Retinal pigment epithelial cell (primary cell): ENCODE measurements at regions not wholly inside any gene's neighbourhood (a gene's known extent, or its start where the extent isn't known, plus 50 kb on each side); places are given as distances from the start of the nearest gene placed in this dataset.

Experiments
- DNase-seq: peaks from one replicate; pipeline ENCODE4 v3.0.0-alpha.2; 2010; ENCODE audit warnings: low read depth
- H3K4me3 ChIP-seq: 2 replicates; pipeline ENCODE4 v1.5.1; 2011; ENCODE audit warnings: mild to moderate bottlenecking, low read length, control low read depth, moderate library complexity
- CTCF ChIP-seq: conservative IDR thresholded peaks from 2 replicates; pipeline ENCODE4 v1.5.1; 2011; ENCODE audit warnings: low read depth, low read length, control low read depth, inconsistent platforms

GRCh38 chr10:120110196-120110595 is 217.7 kb downstream of the SEC23IP start:
- no peak overlapping the region for H3K4me3 ChIP-seq
- TF ChIP-seq CTCF: no peak
- DNase-seq: no peak

DNA sequence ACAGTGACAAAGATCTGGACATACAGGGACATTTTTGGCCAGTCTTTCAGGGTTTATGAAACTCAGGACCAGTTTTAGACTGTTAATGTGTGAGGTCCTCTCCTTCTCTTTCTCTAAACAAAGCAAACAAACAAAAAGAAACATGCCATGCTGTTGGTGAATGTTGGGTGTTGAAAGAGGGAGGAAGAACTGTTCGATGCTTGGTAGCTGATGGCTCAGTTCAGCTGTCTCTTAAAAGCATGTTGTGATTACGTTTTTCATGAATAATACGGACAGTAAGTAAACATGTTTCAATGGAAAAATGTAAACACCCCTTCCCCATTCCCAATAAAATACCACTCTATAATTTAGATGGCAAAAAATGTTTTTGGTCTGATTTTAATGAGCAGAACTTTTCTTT is 219.1 kb downstream of the SEC23IP start:
- TF ChIP-seq CTCF: no peak

DNA sequence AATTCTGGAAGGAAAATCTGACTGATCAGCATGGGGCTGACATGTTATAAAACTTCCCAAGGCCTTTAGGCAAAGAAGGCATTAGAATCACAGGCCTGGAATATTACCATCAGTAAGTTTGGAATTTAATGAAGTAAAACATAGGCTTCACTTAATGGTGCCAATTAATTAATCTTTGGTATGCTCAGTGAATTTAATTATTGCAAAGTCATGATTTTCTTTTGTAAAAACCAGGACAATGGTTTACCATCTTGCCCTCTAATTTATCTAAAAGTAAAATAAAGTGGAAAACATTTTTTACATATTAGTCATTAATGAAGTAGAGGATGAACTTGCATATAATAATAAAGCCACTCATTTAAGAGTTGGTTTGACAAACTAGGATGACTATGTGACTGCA is 220.3 kb downstream of the SEC23IP start:
- no peak for DNase-seq
- TF ChIP-seq CTCF: no peak
- no peak overlapping the region for H3K4me3 ChIP-seq

More for the DNA sequence above, 219.1 kb downstream of the SEC23IP start:
- no peak overlapping the region for H3K4me3 ChIP-seq
- DNase-seq: no peak

DNA sequence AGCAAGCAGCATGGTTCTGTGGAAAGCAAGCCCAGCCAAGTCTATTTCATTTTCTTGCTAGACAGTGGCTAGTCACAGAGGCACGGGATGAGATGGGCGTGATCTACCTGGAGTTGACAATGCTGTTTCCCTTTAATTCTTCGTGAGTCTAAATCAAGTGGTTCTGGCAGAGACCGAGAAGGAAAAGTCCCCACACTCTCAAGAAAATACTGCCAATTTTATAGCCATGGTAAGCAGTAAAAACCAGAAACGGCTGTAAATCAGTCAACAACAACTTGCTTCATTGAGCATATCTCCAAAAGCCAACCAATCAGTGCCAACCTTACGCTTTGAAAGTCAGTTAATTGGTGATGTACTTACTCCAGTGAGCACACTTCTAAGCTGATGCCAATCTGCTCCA is 223.4 kb downstream of the SEC23IP start:
- no peak for TF ChIP-seq CTCF
- no peak for DNase-seq
- no peak overlapping the region for H3K4me3 ChIP-seq

DNA sequence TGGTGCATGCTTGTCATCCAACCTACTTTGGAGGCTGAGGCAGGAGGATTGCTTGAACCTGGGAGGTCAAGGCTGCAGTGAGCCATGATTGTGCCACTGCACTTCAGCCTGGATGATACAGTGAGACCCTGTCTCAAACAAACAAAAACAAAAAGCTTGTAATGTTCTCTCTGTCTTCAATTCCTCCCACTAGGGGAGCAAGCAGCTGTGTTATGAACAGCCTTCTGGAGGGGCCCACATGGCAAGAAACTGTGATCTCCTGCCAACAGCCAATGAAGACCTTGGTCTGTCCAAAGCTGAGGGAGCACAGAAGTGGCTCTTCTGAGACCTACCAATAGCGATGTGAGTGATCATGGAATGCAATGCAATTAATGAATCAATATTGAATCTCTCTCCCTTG is 229.2 kb downstream of the SEC23IP start:
- TF ChIP-seq CTCF: no peak
- H3K4me3 ChIP-seq: no peak overlapping the region
- no peak for DNase-seq

GRCh38 chr10:120131183-120131582 is 238.7 kb downstream of the SEC23IP start:
- no peak overlapping the region for H3K4me3 ChIP-seq
- no peak for DNase-seq
- no peak for TF ChIP-seq CTCF

GRCh38 chr10:120132811-120133210 is 240.3 kb downstream of the SEC23IP start:
- DNase-seq: no peak
- no peak for TF ChIP-seq CTCF
- no peak overlapping the region for H3K4me3 ChIP-seq
